Thyroid gland (tissue), 4 donors: ENCODE measurements at regions not wholly inside any gene's neighbourhood (a gene's known extent, or its start where the extent isn't known, plus 50 kb on each side); places are given as distances from the start of the nearest gene placed in this dataset.
"Not testable (repeated sequence)": the region's sequence is repeated elsewhere in the genome, so short reads cannot be mapped to it uniquely, and the experiment has no call there.

Experiments used
- POLR2A ChIP-seq, 2 donors: fragments of 450-650 bp; IDR thresholded peaks; one replicate each; pipeline ENCODE4 v1.6.1; 2017; ENCODE audit warnings: antibody characterized with exemption in 2 of 2, mild to moderate bottlenecking in 2 of 2, moderate library complexity in 1 of 2
- TF ChIP-seq, protein P1 (sequence below), 6 experiments: fragments of 200-600 bp in 3 of 6; fragments of 450-650 bp in 3 of 6; sonication (generic) in 3 of 6; IDR thresholded peaks; one replicate each; pipeline ENCODE4 v1.5.1; 2016 to 2019; ENCODE audit warnings: antibody characterized with exemption in 6 of 6, mild to moderate bottlenecking in 2 of 6, inconsistent platforms in 1 of 6, moderate library complexity in 1 of 6

DNA sequence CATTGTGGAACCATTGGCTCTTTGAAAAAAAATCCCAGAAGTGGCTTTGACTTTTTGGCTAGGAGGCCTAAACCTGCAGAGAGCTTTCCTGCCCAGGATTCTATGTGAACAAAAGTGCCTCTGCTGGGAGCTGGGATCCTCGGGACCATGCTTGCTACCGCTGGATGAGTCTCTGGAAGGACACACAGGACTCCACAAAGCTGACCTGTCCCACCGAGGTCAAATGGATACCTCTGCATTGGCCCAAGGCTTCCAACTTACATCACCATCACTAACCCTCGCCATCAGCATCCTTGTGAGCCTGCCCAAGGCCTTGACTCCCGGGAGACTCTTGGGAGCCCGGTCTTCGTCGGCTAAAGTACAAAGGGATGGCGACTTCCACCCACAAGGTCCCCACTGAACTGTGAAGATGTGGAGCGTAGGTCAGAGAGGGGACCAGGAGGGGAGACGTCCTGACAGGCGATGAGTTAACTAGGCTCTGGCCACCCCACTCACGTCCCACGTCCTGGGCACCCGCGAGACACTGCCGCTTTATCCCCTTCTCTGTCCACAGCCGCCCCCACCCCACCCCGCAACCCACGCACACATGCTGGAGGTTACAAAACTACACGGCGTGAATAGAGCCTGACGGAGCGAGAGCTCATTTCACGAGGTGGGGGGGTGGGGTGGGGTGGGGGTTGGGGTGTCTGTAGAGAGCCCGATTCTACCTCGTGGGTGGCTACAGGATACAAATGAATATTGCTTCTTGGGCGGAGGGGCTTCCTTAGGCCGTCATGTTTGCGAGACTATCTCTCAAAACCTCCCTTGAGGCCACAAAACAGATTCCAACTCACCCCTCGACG, 3906.8 kb upstream of the OR11H1 start:
- TF ChIP-seq, protein P1, sequence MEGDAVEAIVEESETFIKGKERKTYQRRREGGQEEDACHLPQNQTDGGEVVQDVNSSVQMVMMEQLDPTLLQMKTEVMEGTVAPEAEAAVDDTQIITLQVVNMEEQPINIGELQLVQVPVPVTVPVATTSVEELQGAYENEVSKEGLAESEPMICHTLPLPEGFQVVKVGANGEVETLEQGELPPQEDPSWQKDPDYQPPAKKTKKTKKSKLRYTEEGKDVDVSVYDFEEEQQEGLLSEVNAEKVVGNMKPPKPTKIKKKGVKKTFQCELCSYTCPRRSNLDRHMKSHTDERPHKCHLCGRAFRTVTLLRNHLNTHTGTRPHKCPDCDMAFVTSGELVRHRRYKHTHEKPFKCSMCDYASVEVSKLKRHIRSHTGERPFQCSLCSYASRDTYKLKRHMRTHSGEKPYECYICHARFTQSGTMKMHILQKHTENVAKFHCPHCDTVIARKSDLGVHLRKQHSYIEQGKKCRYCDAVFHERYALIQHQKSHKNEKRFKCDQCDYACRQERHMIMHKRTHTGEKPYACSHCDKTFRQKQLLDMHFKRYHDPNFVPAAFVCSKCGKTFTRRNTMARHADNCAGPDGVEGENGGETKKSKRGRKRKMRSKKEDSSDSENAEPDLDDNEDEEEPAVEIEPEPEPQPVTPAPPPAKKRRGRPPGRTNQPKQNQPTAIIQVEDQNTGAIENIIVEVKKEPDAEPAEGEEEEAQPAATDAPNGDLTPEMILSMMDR (IDR thresholded peaks at IDR 0.05) = not testable (repeated sequence)
- not testable (repeated sequence) for TF ChIP-seq POLR2A (IDR thresholded peaks at IDR 0.05)
